WI38 (cell line): ENCODE measurements at regions not wholly inside any gene's neighbourhood (a gene's known extent, or its start where the extent isn't known, plus 50 kb on each side); places are given as distances from the start of the nearest gene placed in this dataset.

Experiments used
- H3K4me3 ChIP-seq: 2 replicates; pipeline ENCODE4 v1.5.1; 2011; ENCODE audit warnings: low read depth, mild to moderate bottlenecking, control low read depth, low read length
- CTCF ChIP-seq: IDR thresholded peaks from 2 replicates; pipeline ENCODE4 v1.5.1; 2012; ENCODE audit warnings: low read depth, mild to moderate bottlenecking, control low read depth, low read length

- H3K4me3 ChIP-seq, result no peak overlapping the region
- no peak for TF ChIP-seq CTCF
Observed at GRCh38 chr4:182062458-182062857, 180.7 kb upstream of the TENM3 start.

GRCh38 chr4:182062936-182063335 lies 180.3 kb upstream of the TENM3 start:
- no peak overlapping the region for H3K4me3 ChIP-seq

GRCh38 chr4:182063651-182064050 lies 179.6 kb upstream of the TENM3 start:
- TF ChIP-seq CTCF, result no peak

More at GRCh38 chr4:182062936-182063335, 180.3 kb upstream of the TENM3 start:
- no peak for TF ChIP-seq CTCF

GRCh38 chr4:182065255-182065654 lies 177.9 kb upstream of the TENM3 start:
- no peak for TF ChIP-seq CTCF
- H3K4me3 ChIP-seq, result no peak overlapping the region

More at GRCh38 chr4:182063651-182064050, 179.6 kb upstream of the TENM3 start:
- H3K4me3 ChIP-seq, result no peak overlapping the region

GRCh38 chr4:182066037-182066436 lies 177.2 kb upstream of the TENM3 start:
- no peak overlapping the region for H3K4me3 ChIP-seq
- TF ChIP-seq CTCF, result no peak

- TF ChIP-seq CTCF, result no peak
- no peak overlapping the region for H3K4me3 ChIP-seq
Observed at GRCh38 chr4:182067828-182068227, 175.4 kb upstream of the TENM3 start.

GRCh38 chr4:182068920-182069319 lies 174.3 kb upstream of the TENM3 start:
- no peak for TF ChIP-seq CTCF
- no peak overlapping the region for H3K4me3 ChIP-seq
